Upper lobe of left lung (tissue), 6 donors: ENCODE measurements at regions not wholly inside any gene's neighbourhood (a gene's known extent, or its start where the extent isn't known, plus 50 kb on each side); places are given as distances from the start of the nearest gene placed in this dataset.

Source experiments
- ATAC-seq, 2 donors: fragments of 200-7000 bp; cut with Tn5 transposase; one replicate each; pipeline ENCODE4 v1.9.1; 2022; ENCODE audit warnings: mild to moderate bottlenecking in 2 of 2, moderate library complexity in 2 of 2; ENCODE audit not compliant: low FRiP score in 2 of 2
- DNase-seq, 2 donors: peaks; one replicate each; pipeline ENCODE4 v3.0.0-alpha.2; 2019 to 2020
- H3K27ac ChIP-seq, 4 donors: fragments of 200-600 bp; sonication (generic); one replicate each; pipeline ENCODE4 v1.5.1; 2016 to 2019
- H3K27me3 ChIP-seq, 4 donors: fragments of 200-600 bp; sonication (generic); one replicate each; pipeline ENCODE4 v1.5.1; 2017 to 2019
- H3K36me3 ChIP-seq, 4 donors: fragments of 200-600 bp; sonication (generic); one replicate each; pipeline ENCODE4 v1.5.1; 2016 to 2019
- H3K4me1 ChIP-seq, 4 donors: fragments of 200-600 bp; sonication (generic); one replicate each; pipeline ENCODE4 v1.5.1; 2018 to 2019
- H3K4me3 ChIP-seq, 4 donors: fragments of 200-600 bp; sonication (generic); one replicate each; pipeline ENCODE4 v1.5.1; 2017 to 2019; ENCODE audit warnings: mild to moderate bottlenecking in 2 of 4, moderate library complexity in 1 of 4
- H3K9me3 ChIP-seq, 4 donors: fragments of 200-600 bp; sonication (generic); one replicate each; pipeline ENCODE4 v1.5.1; 2018 to 2019
- CTCF ChIP-seq, 6 experiments: fragments of 450-650 bp in 4 of 6; fragments of 200-600 bp in 2 of 6; sonication (generic) in 2 of 6; IDR thresholded peaks; one replicate each; pipeline ENCODE4 v1.5.1; 2016 to 2019; ENCODE audit warnings: antibody characterized with exemption in 6 of 6
- EP300 ChIP-seq, 4 donors: sonication (generic); formaldehyde crosslinking; IDR thresholded peaks; one replicate each; pipeline ENCODE4 v1.5.1; 2017; ENCODE audit warnings: antibody characterized with exemption in 4 of 4, control low read depth in 2 of 4
- POLR2A ChIP-seq, 4 donors: fragments of 450-650 bp; IDR thresholded peaks; one replicate each; pipeline ENCODE4 v1.5.1; 2016 to 2017; ENCODE audit warnings: antibody characterized with exemption in 4 of 4, mild to moderate bottlenecking in 2 of 4
- POLR2AphosphoS5 ChIP-seq, 2 donors: sonication (generic); formaldehyde crosslinking; IDR thresholded peaks; one replicate each; pipeline ENCODE4 v1.5.1; 2017; ENCODE audit warnings: antibody characterized with exemption in 2 of 2
- WGBS, 2 donors: methylation state at CpG; one replicate each; pipeline ENCODE4 v1.1.5; 2017 to 2018; 5-methylcytosine and 5-hydroxymethylcytosine counted together
- donor health status: DM: no; HTN: no; CAD: no; lungs with moderate emphysema.
- donor health status: DM: no; HTN: yes; CAD: no; lungs with severe emphysema.

DNA sequence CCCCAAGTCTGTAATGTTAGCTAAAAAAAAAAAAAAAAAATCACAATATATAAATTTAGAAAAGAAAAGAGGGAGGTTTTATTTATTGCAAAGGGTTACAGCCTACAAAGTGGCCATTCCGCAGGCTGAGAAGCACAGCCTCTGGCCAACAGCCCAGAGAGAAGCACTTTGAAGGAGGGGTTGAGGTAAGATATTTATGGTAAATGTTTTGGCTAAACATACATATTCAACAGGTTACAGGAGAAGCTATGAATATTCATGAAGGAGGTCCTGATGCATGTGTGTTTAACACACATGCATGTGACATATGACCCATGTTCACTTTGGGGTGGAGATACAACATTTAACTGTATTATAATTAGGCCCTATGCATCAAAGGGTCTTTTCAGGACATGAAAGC is 158.5 kb downstream of the TMEM114 start:
- H3K4me3 ChIP-seq: no peak overlapping the region
- H3K27me3 ChIP-seq: no peaks in the 10 kb centered on the region
- 86 to 89% methylated on average over 1 of the region's 1 CpG for WGBS, 2 donors
- no peaks in the 10 kb centered on the region for H3K36me3 ChIP-seq
- H3K4me1 ChIP-seq: no peaks in the 10 kb centered on the region
- DNase-seq (no peak), ATAC-seq (no peak)
- TF ChIP-seq POLR2AphosphoS5 (IDR thresholded peaks at IDR 0.05) (no peak), EP300 (IDR thresholded peaks at IDR 0.05) (no peak), CTCF (IDR thresholded peaks at IDR 0.05) (no peak), POLR2A (IDR thresholded peaks at IDR 0.05) (no peak)
- no peaks in the 10 kb centered on the region for H3K9me3 ChIP-seq
- no peak overlapping the region for H3K27ac ChIP-seq

DNA sequence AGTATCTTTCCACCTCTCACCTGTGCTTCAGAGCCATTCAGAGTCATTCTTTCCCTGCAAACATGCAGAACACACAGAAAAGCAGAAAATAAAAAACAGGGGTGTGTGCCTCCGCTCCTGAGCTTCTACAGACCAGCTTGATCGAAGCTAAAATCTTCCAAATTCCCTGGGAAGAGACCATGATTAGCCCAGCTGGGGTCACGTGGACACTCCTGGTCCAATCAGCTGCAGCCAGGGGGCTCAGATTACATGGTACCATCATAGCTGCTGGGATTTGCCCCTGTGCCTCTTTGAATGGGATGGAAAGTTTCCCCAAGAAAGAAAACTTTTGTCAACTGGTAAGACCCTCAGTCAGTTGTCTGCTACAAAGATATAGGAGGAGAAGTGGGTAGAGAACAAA is 159.9 kb downstream of the TMEM114 start:
- no peak for DNase-seq
- Histone ChIP-seq H3K4me1 (no peaks in the 10 kb centered on the region), H3K4me3 (no peak overlapping the region), H3K27me3 (no peaks in the 10 kb centered on the region), H3K36me3 (no peaks in the 10 kb centered on the region), H3K27ac (no peak overlapping the region), H3K9me3 (no peaks in the 10 kb centered on the region)
- ATAC-seq: no peak
- WGBS, 2 donors: 62 to 84% methylated on average over 3 of the region's 3 CpGs
- TF ChIP-seq EP300 (IDR thresholded peaks at IDR 0.05) (no peak), POLR2A (IDR thresholded peaks at IDR 0.05) (no peak), CTCF (IDR thresholded peaks at IDR 0.05) (no peak), POLR2AphosphoS5 (IDR thresholded peaks at IDR 0.05) (no peak)

DNA sequence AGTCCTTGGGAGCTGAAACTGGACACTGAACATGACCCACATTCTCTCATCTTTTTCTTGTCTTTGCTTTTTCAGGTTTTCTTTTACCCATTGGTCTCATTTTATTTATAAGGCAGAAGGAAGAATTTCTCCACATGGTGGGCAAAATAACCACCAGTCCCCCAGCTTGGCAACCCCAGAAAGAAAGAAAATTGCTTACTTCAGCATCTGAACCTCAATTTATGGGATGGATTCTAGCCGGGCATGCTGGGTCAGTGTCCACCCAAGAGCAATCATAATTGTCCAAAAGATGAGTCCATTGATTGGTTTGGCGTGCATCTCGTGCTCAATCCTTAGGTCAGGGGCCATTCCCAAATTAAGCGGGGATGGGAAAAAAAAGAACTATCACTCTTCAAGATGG is 163.7 kb downstream of the TMEM114 start:
- no peak overlapping the region for H3K4me3 ChIP-seq
- ATAC-seq (no peak), DNase-seq (no peak)
- whole genome bisulfite sequencing, 2 donors: 89 to 95% methylated on average over 4 of the region's 4 CpGs
- H3K9me3 ChIP-seq: no peaks in the 10 kb centered on the region
- H3K36me3 ChIP-seq: no peaks in the 10 kb centered on the region
- no peaks in the 10 kb centered on the region for H3K4me1 ChIP-seq
- no peaks in the 10 kb centered on the region for H3K27me3 ChIP-seq
- TF ChIP-seq CTCF (IDR thresholded peaks at IDR 0.05) (no peak), EP300 (IDR thresholded peaks at IDR 0.05) (no peak), POLR2AphosphoS5 (IDR thresholded peaks at IDR 0.05) (no peak), POLR2A (IDR thresholded peaks at IDR 0.05) (no peak)
- no peak overlapping the region for H3K27ac ChIP-seq

GRCh38 chr16:8417145-8417544 is 173.2 kb downstream of the TMEM114 start:
- Histone ChIP-seq H3K27ac (no peak overlapping the region), H3K9me3 (no peaks in the 10 kb centered on the region), H3K4me3 (no peak overlapping the region), H3K36me3 (no peaks in the 10 kb centered on the region), H3K4me1 (no peaks in the 10 kb centered on the region), H3K27me3 (no peaks in the 10 kb centered on the region)
- 80 to 89% methylated on average over 4 of the region's 4 CpGs for WGBS, 2 donors
- DNase-seq: no peak
- ATAC-seq: no peak
- TF ChIP-seq EP300 (IDR thresholded peaks at IDR 0.05) (no peak), POLR2A (IDR thresholded peaks at IDR 0.05) (no peak), CTCF (IDR thresholded peaks at IDR 0.05) (no peak), POLR2AphosphoS5 (IDR thresholded peaks at IDR 0.05) (no peak)

DNA sequence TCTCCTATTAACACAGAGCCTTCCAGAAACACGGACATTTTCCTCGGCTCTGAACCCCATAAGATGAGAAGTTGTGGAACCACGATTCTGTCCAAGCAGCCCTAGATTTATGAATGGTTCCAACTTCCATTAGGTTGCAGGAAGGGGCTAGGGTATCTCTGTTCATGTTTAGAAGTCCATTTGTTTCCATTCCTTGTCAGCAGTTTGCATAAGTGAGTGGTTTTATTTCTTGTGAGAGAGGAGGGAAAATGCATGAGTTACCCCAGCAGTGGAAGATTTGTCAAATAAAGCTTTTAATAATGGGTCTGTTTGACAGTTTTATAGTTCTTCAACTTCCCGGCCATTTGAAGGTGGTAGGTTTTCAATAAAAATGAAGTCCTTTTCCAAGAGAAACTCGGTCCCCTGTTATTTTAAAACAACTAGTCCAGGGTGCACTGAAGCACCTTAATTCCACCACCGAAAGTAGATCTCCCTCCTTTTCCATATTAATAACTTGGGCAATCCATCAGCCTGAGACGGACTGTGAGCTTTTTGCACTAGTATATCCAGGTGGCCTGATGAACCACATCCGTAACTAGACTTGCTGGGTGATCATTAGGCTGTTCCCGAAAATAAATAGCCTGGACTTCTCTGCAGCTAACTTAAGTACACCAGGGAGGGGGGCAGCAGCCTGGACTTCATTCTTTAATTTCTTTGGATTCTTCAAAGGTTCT is 181.3 kb downstream of the TMEM114 start:
- H3K4me3 ChIP-seq: no peak overlapping the region
- DNase-seq (no peak), ATAC-seq (no peak)
- WGBS, 2 donors: 74 to 85% methylated on average over 8 to 9 of the region's 9 CpGs
- TF ChIP-seq CTCF (IDR thresholded peaks at IDR 0.05) (no peak), POLR2AphosphoS5 (IDR thresholded peaks at IDR 0.05) (no peak), POLR2A (IDR thresholded peaks at IDR 0.05) (no peak), EP300 (IDR thresholded peaks at IDR 0.05) (no peak)
- no peaks in the 10 kb centered on the region for H3K9me3 ChIP-seq
- H3K27ac ChIP-seq: no peak overlapping the region
- no peaks in the 10 kb centered on the region for H3K36me3 ChIP-seq
- H3K4me1 ChIP-seq: no peaks in the 10 kb centered on the region
- H3K27me3 ChIP-seq: no peaks in the 10 kb centered on the region
